Lung microvascular endothelial cell (primary cell): ENCODE measurements at regions not wholly inside any gene's neighbourhood (a gene's known extent, or its start where the extent isn't known, plus 50 kb on each side); places are given as distances from the start of the nearest gene placed in this dataset.

Source experiments
- DNase-seq, 2 donors: peaks; one replicate each; pipeline versions ENCODE4 v3.0.0 to v3.0.0-alpha.2; 2010; ENCODE audit warnings: low read depth in 2 of 2

GRCh38 chr5:54854883-54855581, 130.4 kb downstream of the ESM1 start:
- DNase-seq, result no peak

GRCh38 chr5:54852007-54852406, 133.4 kb downstream of the ESM1 start:
- DNase-seq, result no peak

- no peak for DNase-seq
These were observed 133.9 kb downstream of the ESM1 start for GRCh38 chr5:54851449-54851848.

- no peak for DNase-seq
These were observed 136.8 kb downstream of the ESM1 start for GRCh38 chr5:54848581-54848980.

GRCh38 chr5:54845567-54845941, 139.8 kb downstream of the ESM1 start:
- peak in 1 of 2 donors; percentile 51 for DNase-seq

GRCh38 chr5:54844905-54845566, 140.4 kb downstream of the ESM1 start:
- peak; percentile 63 to 71 for DNase-seq

- peak in 1 of 2 donors; percentile 9 for DNase-seq
These were observed 141.1 kb downstream of the ESM1 start for GRCh38 chr5:54844266-54844665.

- DNase-seq, result no peak
These were observed 143.9 kb downstream of the ESM1 start for GRCh38 chr5:54841481-54841880.

- DNase-seq, result no peak
These were observed 146.6 kb downstream of the ESM1 start for GRCh38 chr5:54838843-54839242.

GRCh38 chr5:54837981-54838380, 147.4 kb downstream of the ESM1 start:
- DNase-seq, result no peak

GRCh38 chr5:54837093-54837492, 148.3 kb downstream of the ESM1 start:
- DNase-seq, result peak in 1 of 2 donors; percentile 41

- DNase-seq, result peak in 1 of 2 donors; percentile 74
These were observed 149.7 kb downstream of the ESM1 start for GRCh38 chr5:54835647-54836046.

GRCh38 chr5:54834121-54834842, 151.1 kb downstream of the ESM1 start:
- peak in 1 of 2 donors; percentile 60 for DNase-seq

- no peak for DNase-seq
These were observed 151.8 kb downstream of the ESM1 start for GRCh38 chr5:54833590-54833989.

- DNase-seq, result peak in 1 of 2 donors; percentile 53
These were observed 152.5 kb downstream of the ESM1 start for GRCh38 chr5:54832858-54833257.

GRCh38 chr5:54832045-54832444, 153.3 kb downstream of the ESM1 start:
- no peak for DNase-seq

- no peak for DNase-seq
These were observed 154.2 kb downstream of the ESM1 start for GRCh38 chr5:54831233-54831632.

GRCh38 chr5:54829676-54830535, 155.5 kb downstream of the ESM1 start:
- no peak for DNase-seq

GRCh38 chr5:54829102-54829501, 156.3 kb downstream of the ESM1 start:
- DNase-seq, result no peak

GRCh38 chr5:54828151-54828550, 157.2 kb downstream of the ESM1 start:
- DNase-seq, result no peak

GRCh38 chr5:54825005-54825404, 160.4 kb downstream of the ESM1 start:
- DNase-seq, result no peak

- no peak for DNase-seq
These were observed 162.4 kb downstream of the ESM1 start for GRCh38 chr5:54823006-54823405.
